ENCODE measurements at regions not wholly inside any gene's neighbourhood (a gene's known extent, or its start where the extent isn't known, plus 50 kb on each side); places are given as distances from the start of the nearest gene placed in this dataset.
A peak's percentile ranks its signal among the peaks of the same experiment; 100 is the strongest.

GRCh38 chr11:70675697-70676374, 277.5 kb downstream of the CTTN start:
- DNase-seq (ENCODE audit: low read depth in 2 of 2) = no peak

GRCh38 chr11:70677232-70677916, 279.0 kb downstream of the CTTN start:
- DNase-seq (ENCODE audit: low read depth in 2 of 2) = no peak

- no peak for DNase-seq (ENCODE audit: low read depth in 2 of 2)
These were observed 280.9 kb downstream of the CTTN start for GRCh38 chr11:70678931-70679900.

GRCh38 chr11:70680781-70681281, 282.5 kb downstream of the CTTN start:
- peak in 1 of 2 donors; percentile 2 for DNase-seq (ENCODE audit: low read depth in 2 of 2)

- no peak for DNase-seq (ENCODE audit: low read depth in 2 of 2)
These were observed 283.7 kb downstream of the CTTN start for GRCh38 chr11:70682056-70682455.

GRCh38 chr11:70682760-70683159, 284.4 kb downstream of the CTTN start:
- no peak for DNase-seq (ENCODE audit: low read depth in 2 of 2)

GRCh38 chr11:70687716-70688115, 289.4 kb downstream of the CTTN start:
- no peak for DNase-seq (ENCODE audit: low read depth in 2 of 2)

- no peak for DNase-seq (ENCODE audit: low read depth in 2 of 2)
These were observed 289.8 kb downstream of the CTTN start for GRCh38 chr11:70688142-70688541.

- no peak for DNase-seq (ENCODE audit: low read depth in 2 of 2)
These were observed 291.4 kb downstream of the CTTN start for GRCh38 chr11:70689764-70690163.

- DNase-seq (ENCODE audit: low read depth in 2 of 2) = no peak
These were observed 293.8 kb downstream of the CTTN start for GRCh38 chr11:70692131-70692530.

GRCh38 chr11:70694371-70694770, 296.0 kb downstream of the CTTN start:
- DNase-seq (ENCODE audit: low read depth in 2 of 2) = no peak

- no peak for DNase-seq (ENCODE audit: low read depth in 2 of 2)
These were observed 297.0 kb downstream of the CTTN start for GRCh38 chr11:70695086-70695960.

GRCh38 chr11:70696076-70696475, 297.7 kb downstream of the CTTN start:
- no peak for DNase-seq (ENCODE audit: low read depth in 2 of 2)

GRCh38 chr11:70696564-70696963, 298.2 kb downstream of the CTTN start:
- DNase-seq (ENCODE audit: low read depth in 2 of 2) = no peak

GRCh38 chr11:70697701-70698100, 299.4 kb downstream of the CTTN start:
- no peak for DNase-seq (ENCODE audit: low read depth in 2 of 2)

- no peak for DNase-seq (ENCODE audit: low read depth in 2 of 2)
These were observed 300.5 kb downstream of the CTTN start for GRCh38 chr11:70698871-70699270.

GRCh38 chr11:70699294-70700221, 301.2 kb downstream of the CTTN start:
- no peak for DNase-seq (ENCODE audit: low read depth in 2 of 2)

- no peak for DNase-seq (ENCODE audit: low read depth in 2 of 2)
These were observed 302.1 kb downstream of the CTTN start for GRCh38 chr11:70700453-70700852.

- DNase-seq (ENCODE audit: low read depth in 2 of 2) = no peak
These were observed 302.5 kb downstream of the CTTN start for GRCh38 chr11:70700871-70701270.

- no peak for DNase-seq (ENCODE audit: low read depth in 2 of 2)
These were observed 303.8 kb downstream of the CTTN start for GRCh38 chr11:70702040-70702648.

Measured in stimulated activated CD4-positive, alpha-beta T cell treated with anti-CD3 and anti-CD28 coated beads, Interleukin-15, amount 100 ng/mL, for 48 hours (primary cell).